Smooth muscle cell of the brain vasculature (primary cell): ENCODE measurements at regions not wholly inside any gene's neighbourhood (a gene's known extent, or its start where the extent isn't known, plus 50 kb on each side); places are given as distances from the start of the nearest gene placed in this dataset.
A peak's percentile ranks its signal among the peaks of the same experiment; 100 is the strongest.
"Not testable (repeated sequence)": the region's sequence is repeated elsewhere in the genome, so short reads cannot be mapped to it uniquely, and the experiment has no call there.

ENCODE experiments used
- DNase-seq: peaks from one replicate; pipeline ENCODE4 v3.0.0-alpha.2; 2012; ENCODE audit warnings: low read depth, low spot score

DNA sequence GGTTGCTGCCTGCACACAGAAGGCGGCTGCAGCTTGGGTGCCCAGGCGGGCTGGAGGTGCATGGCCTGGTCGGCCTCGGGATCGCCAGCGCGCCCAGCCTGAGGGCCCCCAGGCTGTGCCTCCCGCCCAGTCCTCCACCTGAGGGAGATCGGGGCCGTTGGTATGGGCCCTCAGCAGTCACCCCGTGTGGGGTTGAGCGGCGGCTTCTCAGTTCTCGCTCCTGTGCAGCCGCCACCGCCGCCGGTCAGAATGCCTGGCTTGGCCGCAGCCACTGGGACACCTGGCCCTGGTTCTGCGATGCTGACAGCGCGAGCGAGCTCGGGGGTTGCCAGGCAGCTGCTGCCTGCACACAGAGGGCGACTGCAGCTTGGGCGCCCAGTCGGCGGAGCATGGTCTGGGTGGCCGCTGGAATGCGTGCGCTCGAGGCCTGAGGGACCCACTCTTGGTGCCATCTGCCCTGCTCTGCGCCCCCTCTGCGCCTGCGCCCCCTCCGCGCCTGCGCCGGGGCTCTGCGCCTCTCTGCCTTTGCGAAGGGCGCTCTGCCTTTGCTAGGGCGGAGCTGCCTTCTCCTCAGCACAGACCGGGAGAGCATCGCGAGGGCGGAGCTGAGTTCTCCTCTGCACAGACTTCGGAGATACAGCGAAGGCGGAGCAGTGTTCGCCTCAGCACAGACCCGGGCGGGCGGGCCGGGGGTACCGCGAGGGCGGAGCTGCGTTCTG is 84.6 kb upstream of the ZNG1F start:
- DNase-seq: peak; percentile 23

DNA sequence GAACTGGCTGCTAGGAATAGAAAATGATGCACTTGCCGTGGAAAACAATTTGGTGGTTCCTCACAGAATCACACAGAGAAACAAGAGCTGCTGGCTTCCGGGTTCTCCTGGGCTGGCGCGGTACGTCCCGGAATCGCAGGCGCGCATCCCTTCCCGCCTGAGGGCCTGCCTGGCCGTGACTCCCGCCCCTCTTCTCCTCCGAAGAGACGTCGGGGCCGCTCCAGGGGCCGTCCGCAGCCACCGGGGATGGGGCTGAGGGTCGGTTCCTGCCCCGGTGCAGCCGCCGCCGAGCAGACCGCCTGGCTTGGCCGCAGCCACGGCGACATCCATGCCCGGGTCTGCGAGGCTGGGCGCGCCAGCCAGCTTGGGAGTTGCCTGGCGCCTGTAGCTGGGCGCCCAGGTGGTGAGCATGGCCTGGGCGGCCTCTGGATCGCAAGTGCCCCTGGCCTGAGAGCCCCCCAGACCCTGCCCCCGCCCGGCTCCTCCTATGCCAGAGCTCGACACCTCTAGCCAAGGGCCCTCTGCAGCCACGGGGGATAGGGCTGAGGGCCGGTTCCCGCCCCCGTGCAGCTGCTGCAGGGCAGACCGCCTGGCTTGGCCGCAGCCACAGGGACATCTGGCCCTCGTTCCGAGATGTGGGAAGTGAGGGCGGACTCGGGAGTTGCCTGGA is 83.9 kb upstream of the ZNG1F start:
- not testable (repeated sequence) for DNase-seq

DNA sequence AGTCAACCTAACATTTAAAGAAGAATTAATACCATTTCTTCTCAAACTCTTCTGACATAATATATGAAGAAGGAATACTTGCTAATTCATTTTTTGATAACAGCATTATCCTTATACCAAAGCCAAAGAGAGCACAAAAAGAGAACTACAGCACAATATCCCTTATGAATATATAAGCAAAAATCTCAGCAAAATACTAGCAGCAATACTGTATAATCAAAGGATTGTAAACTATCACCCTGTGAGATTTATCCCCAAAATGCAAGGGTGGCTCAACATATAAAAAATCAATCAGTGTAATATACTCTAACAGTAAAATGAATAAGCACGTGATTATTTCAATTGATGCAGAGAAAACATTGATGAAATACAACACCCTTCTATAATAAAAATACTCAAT is 81.9 kb upstream of the ZNG1F start:
- DNase-seq: not testable (repeated sequence)

DNA sequence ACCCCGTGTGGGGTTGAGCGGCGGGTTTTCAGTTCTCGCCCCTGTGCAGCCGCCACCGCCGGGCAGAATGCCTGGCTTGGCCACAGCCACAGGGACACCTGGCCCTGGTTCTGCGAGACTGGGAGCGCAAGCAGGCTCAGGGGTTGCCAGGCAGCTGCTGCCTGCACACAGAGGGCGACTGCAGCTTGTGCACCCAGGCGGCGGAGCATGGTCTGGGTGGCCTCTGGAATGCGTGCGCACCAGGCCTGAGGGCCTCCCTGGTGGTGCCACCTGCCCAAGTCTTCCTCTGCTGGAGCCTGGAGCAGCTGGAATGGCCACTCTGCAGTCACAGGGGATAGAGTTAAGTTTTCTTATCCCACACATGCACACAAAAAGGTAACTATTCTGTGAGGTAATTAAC is 80.4 kb upstream of the ZNG1F start:
- DNase-seq: not testable (repeated sequence)

DNA sequence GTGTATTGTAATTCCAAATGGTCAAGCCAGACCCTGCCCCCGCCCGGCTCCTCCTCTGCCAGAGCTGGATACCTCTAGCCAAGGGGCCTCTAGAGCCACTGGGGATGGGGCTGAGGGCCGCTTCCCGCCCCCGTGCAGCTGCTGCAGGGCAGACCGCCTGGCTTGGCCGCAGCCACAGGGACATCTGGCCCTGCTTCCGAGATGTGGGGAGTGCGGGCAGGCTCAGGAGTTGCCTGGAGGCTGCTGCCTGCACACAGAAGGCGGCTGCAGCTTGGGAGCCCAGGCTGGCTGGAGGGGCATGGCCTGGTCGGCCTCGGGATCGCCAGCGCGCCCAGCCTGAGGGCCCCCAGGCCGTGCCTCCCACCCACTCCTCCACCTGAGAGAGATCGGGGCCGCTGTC is 79.9 kb upstream of the ZNG1F start:
- DNase-seq: not testable (repeated sequence)

DNA sequence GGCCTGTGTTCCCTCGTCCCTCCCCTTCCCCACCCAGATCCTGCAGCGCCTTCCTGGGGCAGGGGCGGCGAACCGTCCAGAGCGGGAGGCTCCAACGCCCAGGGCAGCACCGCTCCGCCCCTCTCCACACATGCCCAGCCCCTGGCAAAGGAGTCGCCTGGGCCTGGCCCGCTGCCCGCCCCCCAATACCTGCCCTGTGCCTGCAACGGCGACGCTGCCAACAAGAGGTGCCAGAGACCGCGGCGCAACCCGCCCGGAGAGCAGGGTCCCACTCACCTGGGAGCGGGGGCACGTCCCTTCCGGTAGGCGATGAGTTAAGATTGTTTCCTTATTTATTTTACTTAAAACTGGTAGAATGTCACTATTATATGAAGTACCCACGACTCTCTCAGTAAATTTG is 77.5 kb upstream of the ZNG1F start:
- not testable (repeated sequence) for DNase-seq

DNA sequence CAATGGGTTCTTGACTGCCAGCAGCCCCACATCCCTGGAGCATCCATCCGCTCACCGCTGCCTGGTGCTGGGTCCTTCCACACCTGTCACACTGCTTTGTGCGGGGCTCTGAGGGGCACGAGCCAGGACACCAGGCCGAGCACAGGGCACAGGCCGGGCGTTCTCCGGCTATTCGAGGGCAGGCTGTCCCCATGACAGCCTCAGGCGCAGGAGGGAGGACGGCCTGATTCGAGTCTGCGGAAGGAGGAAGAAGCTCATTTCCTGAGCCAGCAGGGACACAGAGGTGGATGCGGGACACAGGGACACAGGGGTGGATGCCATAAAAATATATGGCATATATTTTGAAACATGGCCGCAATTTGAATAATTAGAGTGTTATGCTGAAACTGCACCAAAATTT is 76.9 kb upstream of the ZNG1F start:
- DNase-seq: not testable (repeated sequence)

DNA sequence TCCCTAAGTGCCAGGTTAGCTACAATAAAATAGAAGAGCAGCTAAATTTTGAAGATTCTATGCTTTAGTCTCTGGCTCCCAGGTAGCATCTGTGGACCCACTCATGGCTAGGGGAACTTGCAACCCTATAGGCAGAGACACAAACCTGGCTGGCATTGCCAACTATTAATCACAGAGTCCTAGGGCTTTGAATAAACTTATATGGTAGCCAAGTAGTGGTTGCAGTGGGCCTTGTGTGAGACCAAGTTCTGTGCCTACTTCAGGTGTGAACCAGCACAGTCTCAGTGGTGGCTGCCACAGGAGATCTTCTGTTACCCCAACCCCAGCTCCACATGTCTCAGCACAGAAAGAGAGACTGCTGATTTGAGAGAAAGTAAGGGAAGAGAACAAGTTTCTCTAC is 62.9 kb upstream of the ZNG1F start:
- DNase-seq: not testable (repeated sequence)

DNA sequence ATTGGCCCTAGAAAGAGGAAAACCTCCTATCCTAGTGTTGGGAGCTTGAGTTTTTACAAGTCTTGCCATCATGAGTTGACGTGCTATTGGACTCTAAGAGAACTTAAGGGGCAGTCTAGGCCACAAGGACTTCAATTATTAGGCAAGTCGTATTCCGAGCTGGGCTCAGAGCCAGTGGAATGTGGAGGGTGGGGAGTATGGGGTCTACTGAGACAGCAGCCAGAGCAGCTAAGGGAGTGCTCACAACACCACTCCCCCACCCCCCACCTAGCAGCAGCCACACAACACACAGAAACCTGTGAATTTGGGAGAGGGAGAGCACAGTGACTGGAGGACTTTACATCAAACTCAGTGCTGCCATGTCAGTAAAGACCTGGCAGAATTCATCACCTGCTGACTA is 62.0 kb upstream of the ZNG1F start:
- not testable (repeated sequence) for DNase-seq

DNA sequence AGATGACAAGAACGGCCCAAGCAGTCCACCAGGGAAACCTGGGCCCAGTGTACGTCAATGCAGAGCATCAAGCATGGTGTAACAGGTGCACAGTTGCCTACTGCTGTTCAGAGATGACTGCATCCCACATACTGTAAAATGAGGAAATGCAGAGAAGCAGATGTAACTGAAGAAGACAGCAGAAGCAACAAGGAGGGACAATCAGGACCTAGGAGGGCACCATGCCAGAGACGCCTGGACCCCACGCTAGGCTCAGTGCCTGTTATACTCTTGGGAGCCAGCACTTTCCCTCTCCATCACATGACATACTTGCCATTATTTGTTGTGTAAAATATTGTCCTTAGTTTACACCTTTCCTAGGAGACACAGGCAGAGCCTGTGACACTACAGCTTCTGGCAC is 57.6 kb upstream of the ZNG1F start:
- DNase-seq: not testable (repeated sequence)
